ENCODE measurements at regions not wholly inside any gene's neighbourhood (a gene's known extent, or its start where the extent isn't known, plus 50 kb on each side); places are given as distances from the start of the nearest gene placed in this dataset.

DNA sequence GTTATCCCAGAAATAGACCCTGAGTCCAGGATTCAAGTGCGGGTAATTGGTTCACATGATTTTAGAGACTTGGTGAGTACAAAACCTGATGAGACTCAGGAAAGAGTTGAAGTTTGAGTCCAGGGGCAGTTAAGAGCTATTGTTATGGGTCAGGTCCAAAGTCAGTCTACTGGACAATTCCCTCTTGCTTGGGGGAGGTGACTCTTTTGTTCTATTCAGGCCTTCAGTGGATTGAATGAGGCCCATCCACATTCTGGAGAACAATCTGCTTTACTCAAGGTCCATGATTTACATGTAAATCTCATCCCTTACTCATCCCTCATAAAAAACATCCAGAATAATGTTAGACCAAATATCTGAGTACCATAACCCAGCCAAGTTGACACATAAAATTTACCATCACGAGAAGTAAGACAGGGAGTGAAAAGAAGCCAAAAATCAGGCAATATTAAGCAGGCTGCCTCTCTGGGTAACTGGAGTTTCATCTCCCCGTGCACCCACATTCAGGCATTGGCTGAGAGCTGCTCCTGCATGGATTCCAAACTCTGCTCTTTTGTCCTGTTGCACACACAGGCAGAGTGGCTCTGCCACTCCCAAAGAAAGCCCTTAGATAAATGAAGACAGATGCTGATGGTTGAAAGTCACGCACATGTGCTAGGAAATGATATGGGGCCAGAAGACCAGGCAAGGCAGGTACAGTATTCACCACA lies 156.0 kb upstream of the SALL1 start:
- no peak for ATAC-seq (ENCODE audit: low FRiP score)
- no peak for DNase-seq (ENCODE audit: low spot score)
- TF ChIP-seq, protein P1, sequence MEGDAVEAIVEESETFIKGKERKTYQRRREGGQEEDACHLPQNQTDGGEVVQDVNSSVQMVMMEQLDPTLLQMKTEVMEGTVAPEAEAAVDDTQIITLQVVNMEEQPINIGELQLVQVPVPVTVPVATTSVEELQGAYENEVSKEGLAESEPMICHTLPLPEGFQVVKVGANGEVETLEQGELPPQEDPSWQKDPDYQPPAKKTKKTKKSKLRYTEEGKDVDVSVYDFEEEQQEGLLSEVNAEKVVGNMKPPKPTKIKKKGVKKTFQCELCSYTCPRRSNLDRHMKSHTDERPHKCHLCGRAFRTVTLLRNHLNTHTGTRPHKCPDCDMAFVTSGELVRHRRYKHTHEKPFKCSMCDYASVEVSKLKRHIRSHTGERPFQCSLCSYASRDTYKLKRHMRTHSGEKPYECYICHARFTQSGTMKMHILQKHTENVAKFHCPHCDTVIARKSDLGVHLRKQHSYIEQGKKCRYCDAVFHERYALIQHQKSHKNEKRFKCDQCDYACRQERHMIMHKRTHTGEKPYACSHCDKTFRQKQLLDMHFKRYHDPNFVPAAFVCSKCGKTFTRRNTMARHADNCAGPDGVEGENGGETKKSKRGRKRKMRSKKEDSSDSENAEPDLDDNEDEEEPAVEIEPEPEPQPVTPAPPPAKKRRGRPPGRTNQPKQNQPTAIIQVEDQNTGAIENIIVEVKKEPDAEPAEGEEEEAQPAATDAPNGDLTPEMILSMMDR (IDR thresholded peaks at IDR 0.05), result no peak

GRCh38 chr16:51306116-51306515 lies 155.0 kb upstream of the SALL1 start:
- TF ChIP-seq, protein P1 (IDR thresholded peaks at IDR 0.05), result no peak
- ATAC-seq (ENCODE audit: low FRiP score) (no peak), DNase-seq (ENCODE audit: low spot score) (no peak)

DNA sequence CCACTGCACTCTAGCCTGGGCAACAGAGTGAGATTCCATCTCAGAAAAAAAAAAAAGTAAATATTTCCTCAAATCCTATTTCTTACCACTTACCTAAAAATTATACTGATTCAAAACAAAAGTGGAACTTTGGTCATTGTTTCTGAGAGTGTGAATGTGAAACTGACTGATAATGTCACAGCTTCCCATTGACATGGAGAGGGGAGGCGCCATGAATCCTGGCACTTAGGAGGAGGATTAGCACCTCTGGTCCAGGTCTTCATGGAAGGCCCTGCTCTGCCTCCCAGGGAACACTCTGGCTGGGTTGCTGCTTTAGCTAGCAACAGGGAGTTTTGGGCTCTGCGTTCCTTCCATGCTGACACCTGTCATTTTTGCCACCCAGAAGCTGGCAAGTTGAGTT lies 154.3 kb upstream of the SALL1 start:
- TF ChIP-seq, protein P1 (IDR thresholded peaks at IDR 0.05), result no peak
- ATAC-seq (ENCODE audit: low FRiP score) (no peak), DNase-seq (ENCODE audit: low spot score) (no peak)

DNA sequence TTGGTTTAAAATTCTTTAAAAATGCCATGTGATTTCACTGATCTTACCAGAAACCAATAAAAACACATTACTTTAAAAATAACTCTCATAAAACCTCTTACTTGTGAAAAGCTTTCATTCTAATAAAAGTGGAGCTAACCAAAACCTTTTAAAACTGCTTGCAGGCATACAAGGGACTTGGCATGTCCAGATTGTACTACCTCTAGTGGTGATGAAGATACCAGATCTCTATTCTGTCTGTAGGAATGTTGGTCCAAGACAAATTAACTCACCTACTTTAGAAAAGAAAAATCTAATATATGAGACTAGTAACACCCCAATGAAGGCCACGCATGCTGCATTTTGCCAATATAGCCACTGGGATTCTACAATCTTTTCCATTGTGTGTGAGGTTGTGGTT lies 151.0 kb upstream of the SALL1 start:
- TF ChIP-seq, protein P1 (IDR thresholded peaks at IDR 0.05), result no peak
- no peak for ATAC-seq (ENCODE audit: low FRiP score)
- no peak for DNase-seq (ENCODE audit: low spot score)

GRCh38 chr16:51298800-51299199 lies 147.7 kb upstream of the SALL1 start:
- DNase-seq (ENCODE audit: low spot score) (no peak), ATAC-seq (ENCODE audit: low FRiP score) (no peak)
- TF ChIP-seq, protein P1 (IDR thresholded peaks at IDR 0.05), result no peak

DNA sequence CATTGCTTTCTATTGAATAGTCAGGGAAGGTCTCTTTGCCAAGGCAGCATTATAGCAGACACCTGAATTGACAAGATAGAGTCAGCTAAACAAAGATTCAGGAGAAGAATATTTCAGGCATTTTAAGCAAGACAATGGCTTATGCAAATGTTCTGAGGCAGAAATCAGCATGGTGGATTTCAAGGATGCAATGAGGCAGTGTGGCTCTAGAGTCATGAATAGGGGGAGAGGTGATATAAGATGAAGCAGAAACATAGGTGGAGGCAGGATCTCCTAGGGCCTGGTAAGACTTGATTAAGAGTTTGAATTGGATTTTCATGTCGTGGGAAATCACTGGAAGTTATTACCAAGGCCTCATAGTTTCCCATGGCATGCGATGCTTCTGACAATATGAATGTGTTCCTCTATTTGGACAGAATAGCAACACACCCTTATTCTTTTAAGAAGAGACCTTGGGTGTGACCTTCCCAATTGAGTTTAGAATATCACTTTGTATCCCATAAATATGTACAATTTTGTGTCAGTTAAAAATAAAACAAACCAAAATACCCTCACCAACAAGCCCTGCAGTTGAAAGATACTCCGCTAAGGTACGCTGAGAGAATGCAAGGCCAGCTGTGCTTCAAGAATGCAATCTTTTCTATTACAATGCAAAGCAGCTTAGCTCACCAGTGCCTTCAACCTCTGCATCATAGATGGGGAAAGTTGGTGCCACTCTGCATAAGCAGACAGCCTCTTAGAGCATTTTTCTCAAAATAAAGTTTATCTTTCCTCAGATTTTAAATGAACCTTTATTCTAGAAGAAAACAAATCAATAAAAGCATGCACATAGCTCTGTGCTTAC lies 139.6 kb upstream of the SALL1 start:
- TF ChIP-seq, protein P1 (IDR thresholded peaks at IDR 0.05), result no peak
- ATAC-seq (ENCODE audit: low FRiP score) (no peak), DNase-seq (ENCODE audit: low spot score) (no peak)

All from omental fat pad (tissue), 3 donors.